KMS-11 (cell line): ENCODE measurements at regions not wholly inside any gene's neighbourhood (a gene's known extent, or its start where the extent isn't known, plus 50 kb on each side); places are given as distances from the start of the nearest gene placed in this dataset.

ENCODE experiments used
- H2AFZ ChIP-seq: fragments of 200-600 bp; sonication (generic); 2 replicates; pipeline ENCODE4 v1.6.1; 2016; ENCODE audit warnings: antibody characterized with exemption, mixed run types, low read depth
- H3K27ac ChIP-seq: fragments of 200-600 bp; sonication (generic); 2 replicates; pipeline ENCODE4 v1.6.1; 2016; ENCODE audit warnings: mild to moderate bottlenecking, mixed run types
- H3K27me3 ChIP-seq: fragments of 200-600 bp; sonication (generic); 2 replicates; pipeline ENCODE4 v1.6.1; 2017; ENCODE audit warnings: mild to moderate bottlenecking, low read depth, mixed run types, moderate library complexity; ENCODE audit not compliant: insufficient read depth
- H3K36me3 ChIP-seq: fragments of 200-600 bp; sonication (generic); 2 replicates; pipeline ENCODE4 v1.6.1; 2017; ENCODE audit warnings: mild to moderate bottlenecking, mixed run types; ENCODE audit not compliant: insufficient read depth
- H3K4me1 ChIP-seq: fragments of 200-600 bp; sonication (generic); 2 replicates; pipeline ENCODE4 v1.6.1; 2016; ENCODE audit warnings: mild to moderate bottlenecking, low read depth, mixed run types; ENCODE audit not compliant: poor library complexity, severe bottlenecking
- H3K4me2 ChIP-seq: fragments of 200-600 bp; sonication (generic); 2 replicates; pipeline ENCODE4 v1.7.0; 2016; ENCODE audit warnings: mild to moderate bottlenecking, mixed run types
- H3K4me3 ChIP-seq: fragments of 200-600 bp; sonication (generic); IDR thresholded peaks from 2 replicates; pipeline ENCODE4 v1.6.1; 2017; ENCODE audit warnings: low read depth, low read length, mixed read lengths; ENCODE audit not compliant: insufficient read depth
- H3K79me2 ChIP-seq: fragments of 200-600 bp; sonication (generic); 2 replicates; pipeline ENCODE4 v1.6.1; 2016; ENCODE audit warnings: low read depth, mixed run types; ENCODE audit not compliant: insufficient read depth
- H3K9ac ChIP-seq: fragments of 200-600 bp; sonication (generic); 2 replicates; pipeline ENCODE4 v1.6.1; 2016; ENCODE audit warnings: mild to moderate bottlenecking, mixed run types
- H4K20me1 ChIP-seq: fragments of 200-600 bp; sonication (generic); 2 replicates; pipeline ENCODE4 v1.6.1; 2016; ENCODE audit warnings: mild to moderate bottlenecking, mixed run types; ENCODE audit not compliant: insufficient read depth
- CTCF ChIP-seq: fragments of 200-600 bp; sonication (generic); conservative IDR thresholded peaks from 2 replicates; pipeline ENCODE4 v1.6.1; 2017; ENCODE audit warnings: low read depth, mild to moderate bottlenecking, antibody characterized with exemption, low read length, moderate library complexity, mixed read lengths

- Histone ChIP-seq H2AFZ (no peak overlapping the region), H3K4me2 (no peak overlapping the region), H3K27me3 (peaks cover 4% of the 10 kb centered on the region; the same call in 1 of the 2 replicates), H4K20me1 (no peaks in the 10 kb centered on the region), H3K36me3 (no peaks in the 10 kb centered on the region), H3K9ac (no peak overlapping the region), H3K4me3 (no peak overlapping the region), H3K4me1 (no peaks in the 10 kb centered on the region), H3K27ac (no peak overlapping the region), H3K79me2 (no peaks in the 10 kb centered on the region)
- no peak for TF ChIP-seq CTCF
Observed at GRCh38 chr22:27491888-27492287, 309.7 kb downstream of the MN1 start.

- no peak for TF ChIP-seq CTCF
- Histone ChIP-seq H3K4me2 (no peak overlapping the region), H3K79me2 (no peaks in the 10 kb centered on the region), H3K4me3 (no peak overlapping the region), H4K20me1 (no peaks in the 10 kb centered on the region), H3K36me3 (no peaks in the 10 kb centered on the region), H3K9ac (no peak overlapping the region), H3K27ac (no peak overlapping the region), H3K27me3 (peaks cover 4% of the 10 kb centered on the region; the same call in 1 of the 2 replicates), H2AFZ (no peak overlapping the region), H3K4me1 (no peaks in the 10 kb centered on the region)
Observed at GRCh38 chr22:27492566-27493201, 308.9 kb downstream of the MN1 start.

- Histone ChIP-seq H4K20me1 (no peaks in the 10 kb centered on the region), H3K4me3 (no peak overlapping the region), H3K9ac (no peak overlapping the region), H2AFZ (no peak overlapping the region), H3K4me2 (no peak overlapping the region), H3K4me1 (no peaks in the 10 kb centered on the region), H3K27ac (no peak overlapping the region), H3K36me3 (no peaks in the 10 kb centered on the region), H3K79me2 (no peaks in the 10 kb centered on the region), H3K27me3 (peaks cover 4% of the 10 kb centered on the region; the same call in 1 of the 2 replicates)
- TF ChIP-seq CTCF, result no peak
Observed at GRCh38 chr22:27493796-27494195, 307.8 kb downstream of the MN1 start.

GRCh38 chr22:27494785-27495184 lies 306.8 kb downstream of the MN1 start:
- no peaks in the 10 kb centered on the region for H3K79me2 ChIP-seq
- TF ChIP-seq CTCF, result no peak

More at GRCh38 chr22:27494785-27495184, 306.8 kb downstream of the MN1 start:
- H2AFZ ChIP-seq, result no peak overlapping the region
- H4K20me1 ChIP-seq, result no peaks in the 10 kb centered on the region
- H3K27me3 ChIP-seq, result peaks cover 4% of the 10 kb centered on the region; the same call in 1 of the 2 replicates
- no peak overlapping the region for H3K27ac ChIP-seq
- H3K4me1 ChIP-seq, result no peaks in the 10 kb centered on the region
- H3K9ac ChIP-seq, result no peak overlapping the region
- H3K4me3 ChIP-seq, result no peak overlapping the region
- no peaks in the 10 kb centered on the region for H3K36me3 ChIP-seq
- no peak overlapping the region for H3K4me2 ChIP-seq
